Left lung (tissue), 4 donors: ENCODE measurements at regions not wholly inside any gene's neighbourhood (a gene's known extent, or its start where the extent isn't known, plus 50 kb on each side); places are given as distances from the start of the nearest gene placed in this dataset.
A peak's percentile ranks its signal among the peaks of the same experiment; 100 is the strongest.

Experiments used
- ATAC-seq: fragments of 200-7000 bp; cut with Tn5 transposase; one replicate; pipeline ENCODE4 v1.9.1; 2020; ENCODE audit warnings: moderate library complexity
- DNase-seq, 4 donors: peaks; one replicate each; pipeline ENCODE4 v3.0.0-alpha.2; 2013 to 2020
- H3K27ac ChIP-seq, 2 donors: fragments of 200-600 bp; sonication (generic) in 1 of 2; one replicate each; pipeline versions ENCODE4 v1.5.0 to v1.8.0; 2020 to 2021
- H3K27me3 ChIP-seq, 2 donors: fragments of 200-600 bp; sonication (generic) in 1 of 2; one replicate each; pipeline versions ENCODE4 v1.5.0 to v1.8.0; 2020 to 2021
- H3K36me3 ChIP-seq, 2 donors: fragments of 200-600 bp; sonication (generic) in 1 of 2; one replicate each; pipeline versions ENCODE4 v1.5.0 to v1.8.0; 2020 to 2021
- H3K4me1 ChIP-seq, 2 donors: fragments of 200-600 bp; one replicate each; pipeline ENCODE4 v1.8.0; 2021
- H3K4me3 ChIP-seq, 2 donors: fragments of 200-600 bp; sonication (generic) in 1 of 2; one replicate each; pipeline versions ENCODE4 v1.5.0 to v1.8.0; 2020 to 2021; ENCODE audit warnings: mild to moderate bottlenecking in 1 of 2
- H3K9me3 ChIP-seq, 2 donors: fragments of 200-600 bp; sonication (generic) in 1 of 2; one replicate each; pipeline versions ENCODE4 v1.5.0 to v1.8.0; 2020 to 2021
- CTCF ChIP-seq, 2 donors: fragments of 200-600 bp; sonication (generic) in 1 of 2; IDR thresholded peaks; one replicate each; pipeline versions ENCODE4 v1.5.0 to v1.8.0; 2021; ENCODE audit warnings: antibody characterized with exemption in 2 of 2
- intact Hi-C, 2 donors: fragments of 100-400 bp; cut with DNase I; formaldehyde crosslinking; loops; one replicate each; pipeline versions ENCODE4 v1.11.2 to v1.14.2; 2022
- donor health status: DM: no; HTN: yes; CAD: no.
- donor health status: DM: no; HTN: no; CAD: no.

DNA sequence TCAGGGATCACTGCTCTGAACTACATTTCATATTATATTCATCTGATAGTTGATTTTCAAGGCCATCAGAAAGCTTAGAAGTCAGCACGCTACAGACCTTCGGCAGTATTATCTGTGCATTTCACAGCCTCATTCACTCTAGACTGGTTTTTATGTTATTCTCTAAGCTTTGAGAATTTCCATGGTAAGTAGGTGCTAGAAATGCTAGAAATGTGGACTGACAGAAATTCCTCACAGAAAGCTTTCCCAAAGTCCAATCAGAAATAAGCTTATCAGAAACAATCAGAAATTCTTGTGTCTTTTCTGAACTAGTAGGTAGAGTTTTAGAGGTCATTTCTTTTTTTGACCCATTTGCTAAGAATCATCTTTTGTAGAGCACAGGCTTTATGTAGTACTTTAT is 176.6 kb downstream of the TMTC3 start:
- Histone ChIP-seq H3K4me3 (no peak overlapping the region), H3K36me3 (no peaks in the 10 kb centered on the region), H3K27ac (no peak overlapping the region), H3K9me3 (no peaks in the 10 kb centered on the region), H3K4me1 (no peaks in the 10 kb centered on the region), H3K27me3 (no peaks in the 10 kb centered on the region)
- DNase-seq (no peak), ATAC-seq (no peak)
- TF ChIP-seq CTCF (IDR thresholded peaks at IDR 0.05): no peak
- intact Hi-C loops: no loop called here

- Histone ChIP-seq H3K9me3 (no peaks in the 10 kb centered on the region), H3K4me1 (peaks cover 0 to 3% of the 10 kb centered on the region in 2 donors), H3K36me3 (no peaks in the 10 kb centered on the region), H3K4me3 (no peak overlapping the region), H3K27ac (peak overlapping the region; percentile 4 to 51), H3K27me3 (no peaks in the 10 kb centered on the region)
- intact Hi-C loops: no loop called here
- DNase-seq: peak in 2 of 4 donors; percentile 57 to 65
- ATAC-seq: peak; percentile 74
- TF ChIP-seq CTCF (IDR thresholded peaks at IDR 0.05): no peak
These were observed 183.1 kb downstream of the TMTC3 start for GRCh38 chr12:88325076-88325815.

DNA sequence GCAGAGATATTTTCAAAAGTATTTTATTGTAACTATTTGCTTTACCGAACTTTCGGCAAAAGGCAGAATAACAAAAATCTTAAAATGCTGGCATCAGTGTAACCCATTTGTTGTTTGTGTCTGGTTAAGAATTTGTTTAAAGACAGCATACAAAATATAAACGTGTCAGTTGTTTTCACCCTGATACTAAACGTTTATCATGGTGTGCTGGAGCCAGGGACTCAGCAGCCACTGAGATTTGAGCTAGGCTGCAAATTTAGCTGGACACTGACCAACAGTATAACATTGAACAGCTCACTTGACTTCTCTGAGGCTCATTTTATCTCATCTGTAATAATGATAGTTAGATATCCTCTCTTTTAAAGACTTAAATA is 183.7 kb downstream of the TMTC3 start:
- peak; percentile 48 for ATAC-seq
- intact Hi-C loops: no loop called here
- no peak for TF ChIP-seq CTCF (IDR thresholded peaks at IDR 0.05)
- Histone ChIP-seq H3K4me1 (peaks cover 0 to 3% of the 10 kb centered on the region in 2 donors), H3K27ac (peak overlapping the region; percentile 4 to 51), H3K9me3 (no peaks in the 10 kb centered on the region), H3K27me3 (no peaks in the 10 kb centered on the region), H3K36me3 (no peaks in the 10 kb centered on the region), H3K4me3 (no peak overlapping the region)
- peak in 1 of 4 donors; percentile 70 for DNase-seq

DNA sequence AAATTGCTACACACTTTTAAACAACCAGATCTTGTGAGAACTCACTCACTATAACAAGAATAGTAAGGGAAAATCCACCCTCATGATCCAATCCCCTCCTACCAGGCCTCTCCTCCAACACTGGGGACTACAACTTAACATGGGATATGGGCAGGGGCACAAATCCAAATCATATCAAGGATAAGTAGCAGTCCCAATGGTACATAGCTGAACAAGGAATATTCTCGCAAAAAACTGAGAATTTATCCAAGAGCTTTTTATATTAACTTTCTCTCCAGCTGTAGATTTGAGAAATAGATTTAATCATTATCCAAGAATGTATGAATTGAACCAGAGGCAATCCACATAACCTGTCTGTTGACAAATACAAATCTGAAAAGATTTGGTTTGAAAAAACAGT is 185.2 kb downstream of the TMTC3 start:
- no peaks in the 10 kb centered on the region for H3K27me3 ChIP-seq
- intact Hi-C loops: no loop called here
- no peaks in the 10 kb centered on the region for H3K36me3 ChIP-seq
- no peak for DNase-seq
- H3K27ac ChIP-seq: no peak overlapping the region
- no peak for ATAC-seq
- H3K4me1 ChIP-seq: peaks cover 0 to 3% of the 10 kb centered on the region in 2 donors
- no peaks in the 10 kb centered on the region for H3K9me3 ChIP-seq
- no peak for TF ChIP-seq CTCF (IDR thresholded peaks at IDR 0.05)
- no peak overlapping the region for H3K4me3 ChIP-seq

- ATAC-seq: no peak
These were observed 186.0 kb downstream of the TMTC3 start for GRCh38 chr12:88328090-88328489.

More at GRCh38 chr12:88328090-88328489, 186.0 kb downstream of the TMTC3 start:
- no peak for DNase-seq
- Histone ChIP-seq H3K9me3 (no peaks in the 10 kb centered on the region), H3K4me3 (no peak overlapping the region), H3K27ac (no peak overlapping the region), H3K36me3 (no peaks in the 10 kb centered on the region), H3K4me1 (peaks cover 0 to 3% of the 10 kb centered on the region in 2 donors), H3K27me3 (no peaks in the 10 kb centered on the region)
- no peak for TF ChIP-seq CTCF (IDR thresholded peaks at IDR 0.05)
- intact Hi-C loops: no loop called here
